GM18858 (cell line): ENCODE measurements at regions not wholly inside any gene's neighbourhood (a gene's known extent, or its start where the extent isn't known, plus 50 kb on each side); places are given as distances from the start of the nearest gene placed in this dataset.

Experiments used
- ATAC-seq: cut with Tn5 transposase; IDR thresholded peaks from one replicate; pipeline ENCODE4 v1.9.1; 2021; ENCODE audit not compliant: unreplicated experiment

GRCh38 chr3:99502871-99503270, 135.5 kb upstream of the COL8A1 start:
- ATAC-seq: no peak

- no peak for ATAC-seq
Observed at GRCh38 chr3:99500485-99500884, 137.9 kb upstream of the COL8A1 start.

GRCh38 chr3:99499235-99500158, 138.9 kb upstream of the COL8A1 start:
- ATAC-seq: no peak

GRCh38 chr3:99498550-99499234, 139.7 kb upstream of the COL8A1 start:
- ATAC-seq: no peak

GRCh38 chr3:99487894-99488293, 150.5 kb upstream of the COL8A1 start:
- ATAC-seq: no peak

GRCh38 chr3:99485286-99485685, 153.1 kb upstream of the COL8A1 start:
- no peak for ATAC-seq

GRCh38 chr3:99484871-99485270, 153.5 kb upstream of the COL8A1 start:
- ATAC-seq: no peak

- no peak for ATAC-seq
Observed at GRCh38 chr3:99483841-99484240, 154.6 kb upstream of the COL8A1 start.

- ATAC-seq: no peak
Observed at GRCh38 chr3:99482191-99482590, 156.2 kb upstream of the COL8A1 start.

- no peak for ATAC-seq
Observed at GRCh38 chr3:99481561-99481960, 156.8 kb upstream of the COL8A1 start.

- ATAC-seq: no peak
Observed at GRCh38 chr3:99479768-99480167, 158.6 kb upstream of the COL8A1 start.

GRCh38 chr3:99477650-99478049, 160.7 kb upstream of the COL8A1 start:
- ATAC-seq: no peak

GRCh38 chr3:99475229-99475628, 163.2 kb upstream of the COL8A1 start:
- ATAC-seq: no peak

GRCh38 chr3:99474776-99475175, 163.6 kb upstream of the COL8A1 start:
- ATAC-seq: no peak

- ATAC-seq: no peak
Observed at GRCh38 chr3:99473321-99473751, 165.1 kb upstream of the COL8A1 start.

GRCh38 chr3:99472385-99472784, 166.0 kb upstream of the COL8A1 start:
- no peak for ATAC-seq

GRCh38 chr3:99471353-99472323, 166.8 kb upstream of the COL8A1 start:
- ATAC-seq: no peak

GRCh38 chr3:99470841-99471240, 167.6 kb upstream of the COL8A1 start:
- ATAC-seq: no peak

GRCh38 chr3:99468918-99469317, 169.5 kb upstream of the COL8A1 start:
- ATAC-seq: no peak

- no peak for ATAC-seq
Observed at GRCh38 chr3:99467420-99467819, 171.0 kb upstream of the COL8A1 start.

GRCh38 chr3:99466331-99466730, 172.1 kb upstream of the COL8A1 start:
- ATAC-seq: no peak
